Keratinocyte (primary cell): ENCODE measurements at regions not wholly inside any gene's neighbourhood (a gene's known extent, or its start where the extent isn't known, plus 50 kb on each side); places are given as distances from the start of the nearest gene placed in this dataset.

ENCODE experiments used
- EZH2 ChIP-seq: IDR thresholded peaks from one replicate; pipeline ENCODE4 v1.6.1; 2012; ENCODE audit warnings: inconsistent platforms, mild to moderate bottlenecking, low read length, moderate library complexity
- TF ChIP-seq, protein P1 (sequence below), 3 experiments: IDR thresholded peaks in 1 of 3; conservative IDR thresholded peaks in 1 of 3; optimal IDR thresholded peaks in 1 of 3; 2 replicates in 2 of 3; 3 replicates in 1 of 3; pipeline versions ENCODE3 to v1.5.1; 2011; ENCODE audit warnings: low read length in 3 of 3, mild to moderate bottlenecking in 3 of 3, moderate library complexity in 2 of 3, control low read depth in 1 of 3, inconsistent platforms in 1 of 3; ENCODE audit not compliant: insufficient read depth in 2 of 3; ENCODE audit errors: extremely low read depth in 1 of 3

DNA sequence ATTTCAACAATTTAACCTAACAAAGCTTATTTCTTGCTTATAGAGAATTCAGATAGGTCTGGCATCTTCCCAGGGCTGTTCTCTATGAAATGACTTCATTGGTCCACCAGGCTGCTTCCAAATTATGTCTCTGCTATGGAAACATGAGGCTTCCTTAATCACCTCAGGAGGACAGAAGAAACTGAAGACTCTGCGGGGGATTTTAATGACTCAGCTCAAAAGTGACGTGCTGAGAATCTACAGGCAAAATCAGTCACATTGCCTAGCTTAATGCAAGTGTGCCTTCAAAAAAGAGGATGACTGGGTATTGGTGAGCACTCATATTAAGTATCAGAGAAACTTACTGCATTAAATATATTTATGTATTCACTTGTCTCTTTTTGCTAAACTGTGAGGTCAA, 315.5 kb upstream of the RGMB start:
- TF ChIP-seq, protein P1, sequence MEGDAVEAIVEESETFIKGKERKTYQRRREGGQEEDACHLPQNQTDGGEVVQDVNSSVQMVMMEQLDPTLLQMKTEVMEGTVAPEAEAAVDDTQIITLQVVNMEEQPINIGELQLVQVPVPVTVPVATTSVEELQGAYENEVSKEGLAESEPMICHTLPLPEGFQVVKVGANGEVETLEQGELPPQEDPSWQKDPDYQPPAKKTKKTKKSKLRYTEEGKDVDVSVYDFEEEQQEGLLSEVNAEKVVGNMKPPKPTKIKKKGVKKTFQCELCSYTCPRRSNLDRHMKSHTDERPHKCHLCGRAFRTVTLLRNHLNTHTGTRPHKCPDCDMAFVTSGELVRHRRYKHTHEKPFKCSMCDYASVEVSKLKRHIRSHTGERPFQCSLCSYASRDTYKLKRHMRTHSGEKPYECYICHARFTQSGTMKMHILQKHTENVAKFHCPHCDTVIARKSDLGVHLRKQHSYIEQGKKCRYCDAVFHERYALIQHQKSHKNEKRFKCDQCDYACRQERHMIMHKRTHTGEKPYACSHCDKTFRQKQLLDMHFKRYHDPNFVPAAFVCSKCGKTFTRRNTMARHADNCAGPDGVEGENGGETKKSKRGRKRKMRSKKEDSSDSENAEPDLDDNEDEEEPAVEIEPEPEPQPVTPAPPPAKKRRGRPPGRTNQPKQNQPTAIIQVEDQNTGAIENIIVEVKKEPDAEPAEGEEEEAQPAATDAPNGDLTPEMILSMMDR (optimal IDR thresholded peaks at IDR 0.05 in 1 of 3, IDR thresholded peaks at IDR 0.05 in 1 of 3, conservative IDR thresholded peaks at IDR 0.05 in 1 of 3; ENCODE audit: extremely low read depth in 1 of 3, insufficient read depth in 2 of 3, low read length in 3 of 3): no peak
- no peak for TF ChIP-seq EZH2
